ENCODE measurements at regions not wholly inside any gene's neighbourhood (a gene's known extent, or its start where the extent isn't known, plus 50 kb on each side); places are given as distances from the start of the nearest gene placed in this dataset.

DNA sequence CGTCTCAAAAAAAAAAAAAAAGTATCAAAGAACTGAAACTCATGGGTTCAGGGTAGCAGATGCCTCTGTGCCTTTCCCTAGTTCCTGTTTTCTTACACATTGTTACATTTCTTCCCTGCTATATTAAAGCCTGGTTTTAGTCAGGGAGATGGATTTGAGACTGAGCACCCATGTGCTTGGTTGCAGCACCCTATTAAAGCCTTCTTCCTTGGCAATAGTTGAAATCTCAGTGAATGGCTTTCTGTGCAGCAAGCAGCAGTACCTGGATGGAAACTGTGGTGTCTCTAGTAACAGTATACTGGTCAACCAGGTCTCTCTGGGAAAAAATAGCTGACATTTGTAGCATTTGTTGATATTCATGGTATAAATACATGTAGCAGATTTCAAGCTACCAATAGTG, 331.1 kb downstream of the ANKRD30A start (continued):
- TF ChIP-seq ZNF462 (CRISPR knock-in tag; IDR thresholded peaks at IDR 0.05) = no peak

DNA sequence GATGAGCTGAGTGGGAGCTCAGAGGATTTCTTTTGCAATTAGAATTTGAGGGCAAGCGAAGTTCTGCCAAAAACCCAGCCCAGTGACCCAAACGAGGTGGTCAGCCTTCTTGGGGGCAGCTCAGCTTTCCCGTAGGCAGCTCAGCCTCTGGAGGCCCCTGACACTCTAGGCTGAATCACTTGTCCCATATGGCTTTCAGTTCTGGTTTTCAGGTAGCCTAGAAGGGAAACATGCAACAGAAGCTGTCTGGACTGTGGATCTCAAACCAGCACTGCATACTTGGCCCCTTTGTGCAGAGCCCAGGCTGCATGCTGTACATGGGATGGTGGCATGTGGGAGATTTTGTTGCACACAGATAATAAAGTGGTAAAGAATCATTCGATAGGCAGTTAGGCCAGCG, 322.8 kb downstream of the ANKRD30A start:
- no peak for DNase-seq (ENCODE audit: low spot score)
- Histone ChIP-seq H3K79me2 (replicated peaks; ENCODE audit: insufficient read depth) (no peaks in the 10 kb centered on the region), H3K4me2 (no peak overlapping the region), H2AFZ (no peak overlapping the region), H3K27me3 (ENCODE audit: insufficient read depth) (no peaks in the 10 kb centered on the region), H3F3A (replicated peaks; ENCODE audit: low read depth) (no peaks in the 10 kb centered on the region), H4K20me1 (replicated peaks; ENCODE audit: insufficient read depth) (no peaks in the 10 kb centered on the region), H3K36me3 (ENCODE audit: insufficient read depth) (no peaks in the 10 kb centered on the region), H3K4me3 (no peak overlapping the region), H3K4me1 (ENCODE audit: insufficient read depth) (no peaks in the 10 kb centered on the region), H3K27ac (ENCODE audit: low read depth) (no peak overlapping the region), H3K9me2 (ENCODE audit: insufficient read depth) (no peaks in the 10 kb centered on the region)
- no peak overlapping the region for H3K4me3 Mint-ChIP-seq
- H3K4me1 Mint-ChIP-seq = no peaks in the 10 kb centered on the region
- no peak overlapping the region for H3K27ac Mint-ChIP-seq
- H3K36me3 Mint-ChIP-seq (ENCODE audit: low read depth) = peaks cover 20% of the 10 kb centered on the region
- peaks cover 96% of the 10 kb centered on the region for H3K9me3 Mint-ChIP-seq
- no peak for TF ChIP-seq ZNF462 (CRISPR knock-in tag; IDR thresholded peaks at IDR 0.05)
- no peak for TF ChIP-seq CREB1 (CRISPR knock-in tag; IDR thresholded peaks at IDR 0.05; ENCODE audit: low read depth)
- no peak for TF ChIP-seq ETS1 (IDR thresholded peaks at IDR 0.05)
- H3K27me3 Mint-ChIP-seq (ENCODE audit: insufficient read depth, low read depth, poor library complexity) = peaks cover 7% of the 10 kb centered on the region
- ATAC-seq = no peak
